Skeletal muscle tissue (tissue), 3 donors: ENCODE measurements at regions not wholly inside any gene's neighbourhood (a gene's known extent, or its start where the extent isn't known, plus 50 kb on each side); places are given as distances from the start of the nearest gene placed in this dataset.

ENCODE experiments used
- H3K27ac ChIP-seq: one replicate; pipeline ENCODE4 v1.7.0; 2013; ENCODE audit warnings: mild to moderate bottlenecking, low read depth, low read length, inconsistent platforms
- H3K27me3 ChIP-seq, 3 donors: one replicate each; pipeline ENCODE4 v1.7.0; 2013; ENCODE audit warnings: low read length in 3 of 3; ENCODE audit not compliant: control insufficient read depth in 3 of 3, insufficient read depth in 3 of 3
- H3K36me3 ChIP-seq, 3 donors: one replicate each; pipeline ENCODE4 v1.7.0; 2013; ENCODE audit warnings: low read length in 3 of 3; ENCODE audit not compliant: control insufficient read depth in 3 of 3, insufficient read depth in 3 of 3
- H3K4me1 ChIP-seq, 3 donors: one replicate each; pipeline ENCODE4 v1.7.0; 2013; ENCODE audit warnings: low read length in 3 of 3, mild to moderate bottlenecking in 3 of 3; ENCODE audit not compliant: control insufficient read depth in 3 of 3, insufficient read depth in 3 of 3
- H3K4me3 ChIP-seq, 3 donors: one replicate each; pipeline ENCODE4 v1.7.0; 2013; ENCODE audit warnings: low read length in 3 of 3
- H3K9ac ChIP-seq, 3 donors: one replicate each; pipeline ENCODE4 v1.7.0; 2013; ENCODE audit warnings: low read length in 3 of 3, mild to moderate bottlenecking in 3 of 3, moderate library complexity in 2 of 3, low read depth in 1 of 3
- H3K9me3 ChIP-seq, 3 donors: one replicate each; pipeline ENCODE4 v1.7.0; 2013; ENCODE audit warnings: low read length in 3 of 3; ENCODE audit not compliant: control insufficient read depth in 3 of 3
- donor health status: Osteomylitis.

- peaks cover 0 to 8% (median 7%) of the 10 kb centered on the region in 3 donors for H3K27me3 ChIP-seq
- no peak overlapping the region for H3K27ac ChIP-seq
- no peak overlapping the region for H3K9ac ChIP-seq
- H3K9me3 ChIP-seq: no peaks in the 10 kb centered on the region
- H3K4me3 ChIP-seq: no peak overlapping the region
- no peaks in the 10 kb centered on the region for H3K36me3 ChIP-seq
- H3K4me1 ChIP-seq: no peaks in the 10 kb centered on the region
These were observed 141.4 kb downstream of the CYP26B1 start for GRCh38 chr2:72006188-72006736.

GRCh38 chr2:72004976-72005375, 142.7 kb downstream of the CYP26B1 start:
- H3K27me3 ChIP-seq: no peaks in the 10 kb centered on the region

GRCh38 chr2:72004201-72004915, 143.3 kb downstream of the CYP26B1 start:
- Histone ChIP-seq H3K36me3 (no peaks in the 10 kb centered on the region), H3K4me3 (no peak overlapping the region), H3K27me3 (no peaks in the 10 kb centered on the region), H3K9me3 (no peaks in the 10 kb centered on the region), H3K4me1 (no peaks in the 10 kb centered on the region), H3K9ac (no peak overlapping the region), H3K27ac (no peak overlapping the region)

More at GRCh38 chr2:72004976-72005375, 142.7 kb downstream of the CYP26B1 start:
- no peak overlapping the region for H3K4me3 ChIP-seq
- H3K4me1 ChIP-seq: no peaks in the 10 kb centered on the region
- H3K9me3 ChIP-seq: no peaks in the 10 kb centered on the region
- H3K36me3 ChIP-seq: no peaks in the 10 kb centered on the region
- no peak overlapping the region for H3K9ac ChIP-seq
- no peak overlapping the region for H3K27ac ChIP-seq

GRCh38 chr2:72003796-72004195, 143.9 kb downstream of the CYP26B1 start:
- no peaks in the 10 kb centered on the region for H3K4me1 ChIP-seq
- H3K27ac ChIP-seq: no peak overlapping the region
- no peak overlapping the region for H3K4me3 ChIP-seq
- H3K27me3 ChIP-seq: no peaks in the 10 kb centered on the region
- H3K36me3 ChIP-seq: no peaks in the 10 kb centered on the region
- no peak overlapping the region for H3K9ac ChIP-seq
- H3K9me3 ChIP-seq: no peaks in the 10 kb centered on the region

GRCh38 chr2:72003124-72003523, 144.5 kb downstream of the CYP26B1 start:
- no peaks in the 10 kb centered on the region for H3K36me3 ChIP-seq
- H3K9me3 ChIP-seq: no peaks in the 10 kb centered on the region
- no peak overlapping the region for H3K27ac ChIP-seq
- no peaks in the 10 kb centered on the region for H3K27me3 ChIP-seq
- H3K9ac ChIP-seq: no peak overlapping the region
- H3K4me3 ChIP-seq: no peak overlapping the region
- H3K4me1 ChIP-seq: no peaks in the 10 kb centered on the region

- Histone ChIP-seq H3K9ac (no peak overlapping the region), H3K4me3 (no peak overlapping the region), H3K27ac (no peak overlapping the region), H3K36me3 (no peaks in the 10 kb centered on the region), H3K27me3 (no peaks in the 10 kb centered on the region), H3K4me1 (no peaks in the 10 kb centered on the region), H3K9me3 (no peaks in the 10 kb centered on the region)
These were observed 145.5 kb downstream of the CYP26B1 start for GRCh38 chr2:72001937-72002690.

GRCh38 chr2:72000110-72000509, 147.6 kb downstream of the CYP26B1 start:
- no peak overlapping the region for H3K9ac ChIP-seq

GRCh38 chr2:71999580-71999979, 148.1 kb downstream of the CYP26B1 start:
- Histone ChIP-seq H3K36me3 (no peaks in the 10 kb centered on the region), H3K27me3 (no peaks in the 10 kb centered on the region), H3K4me1 (no peaks in the 10 kb centered on the region), H3K4me3 (no peak overlapping the region), H3K27ac (no peak overlapping the region), H3K9me3 (no peaks in the 10 kb centered on the region), H3K9ac (no peak overlapping the region)

More at GRCh38 chr2:72000110-72000509, 147.6 kb downstream of the CYP26B1 start:
- Histone ChIP-seq H3K4me1 (no peaks in the 10 kb centered on the region), H3K4me3 (no peak overlapping the region), H3K27ac (no peak overlapping the region), H3K36me3 (no peaks in the 10 kb centered on the region), H3K9me3 (no peaks in the 10 kb centered on the region), H3K27me3 (no peaks in the 10 kb centered on the region)

GRCh38 chr2:71997843-71998242, 149.8 kb downstream of the CYP26B1 start:
- Histone ChIP-seq H3K9ac (no peak overlapping the region), H3K27ac (no peak overlapping the region), H3K27me3 (no peaks in the 10 kb centered on the region), H3K4me1 (no peaks in the 10 kb centered on the region), H3K4me3 (no peak overlapping the region), H3K9me3 (no peaks in the 10 kb centered on the region), H3K36me3 (no peaks in the 10 kb centered on the region)

GRCh38 chr2:71995067-71995665, 152.5 kb downstream of the CYP26B1 start:
- H3K36me3 ChIP-seq: no peaks in the 10 kb centered on the region
- no peaks in the 10 kb centered on the region for H3K4me1 ChIP-seq
- no peak overlapping the region for H3K27ac ChIP-seq
- H3K9me3 ChIP-seq: no peaks in the 10 kb centered on the region
- H3K9ac ChIP-seq: no peak overlapping the region
- no peak overlapping the region for H3K4me3 ChIP-seq
- no peaks in the 10 kb centered on the region for H3K27me3 ChIP-seq
